22Rv1 (cell line): ENCODE measurements at regions not wholly inside any gene's neighbourhood (a gene's known extent, or its start where the extent isn't known, plus 50 kb on each side); places are given as distances from the start of the nearest gene placed in this dataset.

Source experiments
- H3K27ac ChIP-seq: fragments of 450-650 bp; 2 replicates; pipeline ENCODE4 v1.5.1; 2017
- CTCF ChIP-seq: fragments of 450-650 bp; IDR thresholded peaks from 2 replicates; pipeline ENCODE4 v1.5.1; 2017; ENCODE audit warnings: mild to moderate bottlenecking
- ZFX ChIP-seq: fragments of 450-650 bp; IDR thresholded peaks from 2 replicates; pipeline ENCODE4 v1.6.1; 2017; ENCODE audit warnings: antibody characterized with exemption, borderline replicate concordance

GRCh38 chr10:3838460-3839437 is 53.7 kb upstream of the KLF6 start:
- no peak overlapping the region for H3K27ac ChIP-seq
- no peak for TF ChIP-seq CTCF
- TF ChIP-seq ZFX = no peak

GRCh38 chr10:3837647-3838459 is 52.8 kb upstream of the KLF6 start:
- H3K27ac ChIP-seq = no peak overlapping the region
- no peak for TF ChIP-seq CTCF
- TF ChIP-seq ZFX = no peak

GRCh38 chr10:3836222-3836820 is 51.3 kb upstream of the KLF6 start:
- no peak overlapping the region for H3K27ac ChIP-seq
- no peak for TF ChIP-seq CTCF
- TF ChIP-seq ZFX = no peak

GRCh38 chr10:3835770-3836169 is 50.8 kb upstream of the KLF6 start:
- TF ChIP-seq ZFX = no peak
- no peak for TF ChIP-seq CTCF
- no peak overlapping the region for H3K27ac ChIP-seq

GRCh38 chr10:3834947-3835346 is 49.9 kb upstream of the KLF6 start:
- TF ChIP-seq CTCF (no peak), ZFX (no peak)
- no peak overlapping the region for H3K27ac ChIP-seq
